ENCODE measurements at regions not wholly inside any gene's neighbourhood (a gene's known extent, or its start where the extent isn't known, plus 50 kb on each side); places are given as distances from the start of the nearest gene placed in this dataset.
"Not testable (repeated sequence)": the region's sequence is repeated elsewhere in the genome, so short reads cannot be mapped to it uniquely, and the experiment has no call there.

GRCh38 chr15:20267996-20268395, 273.6 kb downstream of the GOLGA6L6 start:
- not testable (repeated sequence) for DNase-seq (ENCODE audit: low read depth, low spot score)

GRCh38 chr15:20267051-20267730, 274.4 kb downstream of the GOLGA6L6 start:
- DNase-seq (ENCODE audit: low read depth, low spot score), result not testable (repeated sequence)

GRCh38 chr15:20265710-20266109, 275.9 kb downstream of the GOLGA6L6 start:
- DNase-seq (ENCODE audit: low read depth, low spot score), result not testable (repeated sequence)

GRCh38 chr15:20261321-20262280, 280.0 kb downstream of the GOLGA6L6 start:
- not testable (repeated sequence) for DNase-seq (ENCODE audit: low read depth, low spot score)

- not testable (repeated sequence) for DNase-seq (ENCODE audit: low read depth, low spot score)
Measured at GRCh38 chr15:20260650-20261049, 280.9 kb downstream of the GOLGA6L6 start.

GRCh38 chr15:20259559-20260190, 281.9 kb downstream of the GOLGA6L6 start:
- not testable (repeated sequence) for DNase-seq (ENCODE audit: low read depth, low spot score)

GRCh38 chr15:20256394-20256793, 285.2 kb downstream of the GOLGA6L6 start:
- not testable (repeated sequence) for DNase-seq (ENCODE audit: low read depth, low spot score)

- DNase-seq (ENCODE audit: low read depth, low spot score), result not testable (repeated sequence)
Measured at GRCh38 chr15:20255641-20256040, 286.0 kb downstream of the GOLGA6L6 start.

GRCh38 chr15:20253047-20253615, 288.5 kb downstream of the GOLGA6L6 start:
- not testable (repeated sequence) for DNase-seq (ENCODE audit: low read depth, low spot score)

GRCh38 chr15:20252040-20252439, 289.6 kb downstream of the GOLGA6L6 start:
- not testable (repeated sequence) for DNase-seq (ENCODE audit: low read depth, low spot score)

- not testable (repeated sequence) for DNase-seq (ENCODE audit: low read depth, low spot score)
Measured at GRCh38 chr15:20251214-20252005, 290.2 kb downstream of the GOLGA6L6 start.

GRCh38 chr15:20250206-20250605, 291.4 kb downstream of the GOLGA6L6 start:
- DNase-seq (ENCODE audit: low read depth, low spot score), result not testable (repeated sequence)

- DNase-seq (ENCODE audit: low read depth, low spot score), result not testable (repeated sequence)
Measured at GRCh38 chr15:20249677-20249970, 292.0 kb downstream of the GOLGA6L6 start.

- not testable (repeated sequence) for DNase-seq (ENCODE audit: low read depth, low spot score)
Measured at GRCh38 chr15:20248434-20248833, 293.2 kb downstream of the GOLGA6L6 start.

GRCh38 chr15:20247137-20247536, 294.5 kb downstream of the GOLGA6L6 start:
- DNase-seq (ENCODE audit: low read depth, low spot score), result not testable (repeated sequence)

GRCh38 chr15:20246624-20247023, 295.0 kb downstream of the GOLGA6L6 start:
- not testable (repeated sequence) for DNase-seq (ENCODE audit: low read depth, low spot score)

GRCh38 chr15:20245856-20246255, 295.7 kb downstream of the GOLGA6L6 start:
- not testable (repeated sequence) for DNase-seq (ENCODE audit: low read depth, low spot score)

- not testable (repeated sequence) for DNase-seq (ENCODE audit: low read depth, low spot score)
Measured at GRCh38 chr15:20244792-20245191, 296.8 kb downstream of the GOLGA6L6 start.

- DNase-seq (ENCODE audit: low read depth, low spot score), result not testable (repeated sequence)
Measured at GRCh38 chr15:20243486-20244240, 297.9 kb downstream of the GOLGA6L6 start.

GRCh38 chr15:20240366-20240917, 301.2 kb downstream of the GOLGA6L6 start:
- not testable (repeated sequence) for DNase-seq (ENCODE audit: low read depth, low spot score)

Measured in ELF-1 (cell line).